Bronchial epithelial cell (primary cell): ENCODE measurements at regions not wholly inside any gene's neighbourhood (a gene's known extent, or its start where the extent isn't known, plus 50 kb on each side); places are given as distances from the start of the nearest gene placed in this dataset.

ENCODE experiments used
- DNase-seq: peaks from one replicate; pipeline ENCODE4 v3.0.0-alpha.2; 2010; ENCODE audit warnings: low read depth
- FAIRE-seq: peaks from 2 replicates; lab custom pipeline; 2011; peaks lifted over from hg19 to GRCh38; lab: Jason Lieb, UNC
- H3K27me3 ChIP-seq: 2 replicates; pipeline ENCODE4 v1.5.1; 2011; ENCODE audit warnings: low read length; ENCODE audit not compliant: control insufficient read depth, insufficient read depth
- H3K36me3 ChIP-seq: 2 replicates; pipeline ENCODE4 v1.5.1; 2011; ENCODE audit warnings: low read length; ENCODE audit not compliant: control insufficient read depth, insufficient read depth
- H3K4me3 ChIP-seq: 2 replicates; pipeline ENCODE4 v1.5.1; 2011; ENCODE audit warnings: mild to moderate bottlenecking, low read depth, low read length, control low read depth
- TF ChIP-seq, protein P1 (sequence below): IDR thresholded peaks from 2 replicates; pipeline ENCODE4 v1.5.1; 2011; ENCODE audit warnings: mild to moderate bottlenecking, moderate library complexity, low read length, control low read depth, inconsistent platforms; ENCODE audit not compliant: insufficient read depth, severe bottlenecking

DNA sequence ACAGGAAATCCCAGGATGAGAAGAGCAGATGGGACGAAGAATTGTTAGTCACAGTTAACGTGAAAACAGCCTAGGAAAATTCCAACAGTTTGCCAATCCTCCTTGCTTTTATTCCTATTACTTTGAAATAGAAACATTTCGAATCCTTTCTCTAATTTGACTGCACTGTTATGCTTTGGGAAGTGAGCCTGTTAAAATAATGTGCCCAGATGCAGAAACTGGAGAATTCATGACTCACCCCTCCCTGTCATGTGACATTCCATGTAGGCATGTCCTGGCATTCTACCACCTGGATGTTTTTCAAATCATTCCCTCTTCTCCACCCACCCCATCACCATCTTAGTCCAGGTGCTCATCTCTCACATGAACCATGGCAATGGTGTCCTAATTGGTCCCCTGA is 107.3 kb downstream of the MINAR1 start:
- TF ChIP-seq, protein P1, sequence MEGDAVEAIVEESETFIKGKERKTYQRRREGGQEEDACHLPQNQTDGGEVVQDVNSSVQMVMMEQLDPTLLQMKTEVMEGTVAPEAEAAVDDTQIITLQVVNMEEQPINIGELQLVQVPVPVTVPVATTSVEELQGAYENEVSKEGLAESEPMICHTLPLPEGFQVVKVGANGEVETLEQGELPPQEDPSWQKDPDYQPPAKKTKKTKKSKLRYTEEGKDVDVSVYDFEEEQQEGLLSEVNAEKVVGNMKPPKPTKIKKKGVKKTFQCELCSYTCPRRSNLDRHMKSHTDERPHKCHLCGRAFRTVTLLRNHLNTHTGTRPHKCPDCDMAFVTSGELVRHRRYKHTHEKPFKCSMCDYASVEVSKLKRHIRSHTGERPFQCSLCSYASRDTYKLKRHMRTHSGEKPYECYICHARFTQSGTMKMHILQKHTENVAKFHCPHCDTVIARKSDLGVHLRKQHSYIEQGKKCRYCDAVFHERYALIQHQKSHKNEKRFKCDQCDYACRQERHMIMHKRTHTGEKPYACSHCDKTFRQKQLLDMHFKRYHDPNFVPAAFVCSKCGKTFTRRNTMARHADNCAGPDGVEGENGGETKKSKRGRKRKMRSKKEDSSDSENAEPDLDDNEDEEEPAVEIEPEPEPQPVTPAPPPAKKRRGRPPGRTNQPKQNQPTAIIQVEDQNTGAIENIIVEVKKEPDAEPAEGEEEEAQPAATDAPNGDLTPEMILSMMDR: no peak
- DNase-seq (peak; percentile 47), FAIRE-seq (no peak)
- H3K36me3 ChIP-seq: no peaks in the 10 kb centered on the region
- H3K4me3 ChIP-seq: no peak overlapping the region
- H3K27me3 ChIP-seq: no peaks in the 10 kb centered on the region

DNA sequence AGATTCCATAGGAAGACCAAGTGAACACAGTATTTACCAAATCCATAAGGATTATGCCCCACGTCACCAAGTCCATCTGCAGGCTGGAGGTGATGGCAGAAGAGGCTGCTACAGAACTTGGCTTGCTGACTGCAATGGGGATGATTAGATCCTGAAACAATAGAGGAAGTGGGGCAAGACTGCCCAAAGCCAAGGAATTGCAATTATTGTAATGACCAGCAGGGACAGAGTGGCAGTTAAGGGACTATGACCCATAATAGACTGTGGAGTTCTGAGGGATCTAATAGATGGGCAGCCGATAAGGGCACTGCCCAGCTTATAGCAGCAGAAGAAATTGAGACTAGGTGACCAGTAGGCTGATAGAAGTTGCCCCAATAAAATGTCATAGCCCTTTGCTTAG is 108.4 kb downstream of the MINAR1 start:
- no peak for FAIRE-seq
- no peak for DNase-seq
- no peaks in the 10 kb centered on the region for H3K36me3 ChIP-seq
- H3K27me3 ChIP-seq: no peaks in the 10 kb centered on the region
- H3K4me3 ChIP-seq: no peak overlapping the region
- TF ChIP-seq, protein P1: no peak

DNA sequence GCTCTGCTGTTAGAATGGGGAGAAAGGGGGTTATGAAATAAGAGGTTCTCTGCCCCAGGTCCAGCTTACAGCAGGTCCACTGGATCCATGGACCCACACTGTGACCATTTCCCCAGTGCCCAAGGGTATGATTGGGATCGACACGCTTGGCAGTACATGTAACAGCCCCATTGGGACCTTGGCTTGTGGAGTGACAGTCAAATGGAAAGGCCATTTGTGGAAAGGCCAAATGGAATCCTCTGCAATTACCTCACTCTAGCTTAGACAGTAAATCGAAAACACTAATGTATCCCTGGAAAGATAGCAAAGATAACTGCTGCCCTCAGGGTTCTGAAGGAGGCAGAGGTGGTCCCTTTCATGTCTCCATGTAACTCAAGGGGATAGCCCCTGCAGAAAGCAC is 109.1 kb downstream of the MINAR1 start:
- H3K36me3 ChIP-seq: no peaks in the 10 kb centered on the region

DNA sequence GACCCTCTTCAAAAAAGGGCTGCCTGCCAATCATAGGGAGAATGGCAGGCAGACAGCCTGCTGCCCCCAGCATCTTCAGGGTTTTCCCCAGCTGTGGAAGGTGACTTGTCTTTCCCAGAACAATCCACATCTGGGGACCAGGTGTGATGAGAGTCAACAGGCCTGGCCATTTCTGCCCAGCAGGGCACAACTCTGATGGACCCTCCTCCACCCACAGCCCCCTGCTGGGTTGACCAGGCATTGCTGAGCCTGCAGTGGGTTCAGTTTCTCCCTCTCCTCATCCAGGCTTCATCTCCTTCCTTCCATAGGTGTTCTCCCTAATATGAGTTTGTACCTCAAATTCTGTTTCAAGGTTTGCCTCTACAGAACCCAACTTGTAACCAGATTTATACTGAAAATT is 111.0 kb downstream of the MINAR1 start:
- FAIRE-seq: no peak
- Histone ChIP-seq H3K27me3 (no peaks in the 10 kb centered on the region), H3K36me3 (no peaks in the 10 kb centered on the region), H3K4me3 (no peak overlapping the region)
- no peak for DNase-seq
- TF ChIP-seq, protein P1: no peak

More for the DNA sequence above, 109.1 kb downstream of the MINAR1 start:
- DNase-seq (no peak), FAIRE-seq (no peak)
- H3K4me3 ChIP-seq: no peak overlapping the region
- no peaks in the 10 kb centered on the region for H3K27me3 ChIP-seq
- TF ChIP-seq, protein P1: no peak

DNA sequence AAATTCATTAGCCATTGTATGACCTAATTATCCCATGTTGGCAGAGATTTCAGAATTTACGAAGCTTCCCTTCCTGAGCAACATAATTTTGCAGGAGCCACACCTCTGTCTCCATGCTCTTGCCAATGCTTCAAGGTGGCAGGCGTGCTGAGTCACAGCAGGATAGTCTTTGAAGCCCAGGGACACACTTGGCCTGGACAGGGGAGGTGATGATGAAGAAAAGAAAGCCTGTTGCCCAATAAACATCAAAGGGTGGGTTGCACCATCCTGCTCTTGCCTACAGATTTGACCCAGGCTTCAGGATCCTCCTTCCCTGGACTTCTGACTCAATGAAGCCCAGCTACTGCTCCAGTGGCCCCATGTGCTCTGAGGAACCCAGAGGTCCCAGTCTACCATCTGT is 117.1 kb downstream of the MINAR1 start:
- no peaks in the 10 kb centered on the region for H3K27me3 ChIP-seq
- no peaks in the 10 kb centered on the region for H3K36me3 ChIP-seq
- no peak for DNase-seq
- TF ChIP-seq, protein P1: no peak
- FAIRE-seq: no peak
- no peak overlapping the region for H3K4me3 ChIP-seq

DNA sequence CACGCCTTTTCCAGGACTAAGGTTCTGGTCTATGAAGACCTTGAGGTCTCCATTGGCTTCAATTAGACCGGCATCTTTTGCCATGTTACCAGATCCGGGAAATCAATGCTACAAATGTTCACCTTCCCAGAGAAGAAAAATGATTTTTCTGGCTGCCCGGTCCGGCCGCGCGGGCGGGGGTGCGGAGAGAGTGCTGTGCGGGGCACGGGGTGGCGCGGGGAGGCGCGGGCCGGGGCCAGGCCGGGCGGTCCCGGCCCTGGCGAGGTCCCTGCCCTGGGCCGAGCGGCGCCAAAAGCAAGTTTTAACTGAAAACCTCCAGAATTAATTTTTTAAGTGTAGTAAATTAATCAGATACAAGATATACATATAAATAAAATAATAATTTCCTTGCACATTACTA is 128.2 kb downstream of the MINAR1 start:
- no peaks in the 10 kb centered on the region for H3K27me3 ChIP-seq
- H3K4me3 ChIP-seq: no peak overlapping the region
- DNase-seq: no peak
- H3K36me3 ChIP-seq: no peaks in the 10 kb centered on the region
- TF ChIP-seq, protein P1: no peak
- FAIRE-seq: no peak
